IPS-20b (cell line): ENCODE measurements at regions not wholly inside any gene's neighbourhood (a gene's known extent, or its start where the extent isn't known, plus 50 kb on each side); places are given as distances from the start of the nearest gene placed in this dataset.

Experiments
- H3K27ac ChIP-seq: one replicate; pipeline ENCODE4 v1.5.1; 2013; ENCODE audit warnings: low read length
- H3K27me3 ChIP-seq: 2 replicates; pipeline ENCODE4 v1.6.1; 2013; ENCODE audit warnings: mild to moderate bottlenecking, low read length, inconsistent platforms; ENCODE audit not compliant: insufficient read depth
- H3K36me3 ChIP-seq: 2 replicates; pipeline ENCODE4 v1.6.1; 2013; ENCODE audit warnings: low read depth, mild to moderate bottlenecking, inconsistent platforms, low read length, moderate library complexity; ENCODE audit not compliant: insufficient read depth
- H3K4me1 ChIP-seq: 2 replicates; pipeline ENCODE4 v1.6.1; 2013; ENCODE audit warnings: mild to moderate bottlenecking, control low read depth, inconsistent platforms, low read length, moderate library complexity; ENCODE audit not compliant: insufficient read depth
- H3K4me3 ChIP-seq: 2 replicates; pipeline ENCODE4 v1.5.1; 2013; ENCODE audit warnings: mild to moderate bottlenecking, low read length, inconsistent platforms
- H3K9ac ChIP-seq: 2 replicates; pipeline ENCODE4 v1.6.1; 2013; ENCODE audit warnings: low read depth, mild to moderate bottlenecking, inconsistent platforms, low read length, moderate library complexity
- H3K9me3 ChIP-seq: 2 replicates; pipeline ENCODE4 v1.6.1; 2013; ENCODE audit warnings: mild to moderate bottlenecking, low read depth, low read length, inconsistent platforms; ENCODE audit not compliant: insufficient read depth

GRCh38 chr12:27907766-27908165, 64.8 kb downstream of the PTHLH start:
- Histone ChIP-seq H3K27ac (no peak overlapping the region), H3K27me3 (no peaks in the 10 kb centered on the region), H3K9ac (no peak overlapping the region), H3K4me1 (peaks cover 13% of the 10 kb centered on the region), H3K9me3 (no peaks in the 10 kb centered on the region), H3K36me3 (no peaks in the 10 kb centered on the region), H3K4me3 (no peak overlapping the region)

- Histone ChIP-seq H3K9ac (no peak overlapping the region), H3K27ac (no peak overlapping the region)
These were observed 65.7 kb downstream of the PTHLH start for GRCh38 chr12:27906658-27907473.

GRCh38 chr12:27906127-27906500, 66.4 kb downstream of the PTHLH start:
- Histone ChIP-seq H3K9me3 (no peaks in the 10 kb centered on the region), H3K27ac (no peak overlapping the region)

More at GRCh38 chr12:27906658-27907473, 65.7 kb downstream of the PTHLH start:
- Histone ChIP-seq H3K4me3 (no peak overlapping the region), H3K27me3 (no peaks in the 10 kb centered on the region), H3K4me1 (peaks cover 13% of the 10 kb centered on the region), H3K36me3 (no peaks in the 10 kb centered on the region), H3K9me3 (no peaks in the 10 kb centered on the region)

GRCh38 chr12:27905285-27906126, 67.0 kb downstream of the PTHLH start:
- no peaks in the 10 kb centered on the region for H3K36me3 ChIP-seq
- H3K9ac ChIP-seq = no peak overlapping the region; the same call in 1 of the 2 replicates
- H3K27me3 ChIP-seq = no peaks in the 10 kb centered on the region
- H3K27ac ChIP-seq = peak overlapping the region; percentile 42
- H3K4me3 ChIP-seq = peak overlapping the region; percentile 9; the same call in 1 of the 2 replicates
- H3K4me1 ChIP-seq = peaks cover 13% of the 10 kb centered on the region
- no peaks in the 10 kb centered on the region for H3K9me3 ChIP-seq

More at GRCh38 chr12:27906127-27906500, 66.4 kb downstream of the PTHLH start:
- Histone ChIP-seq H3K4me1 (peaks cover 13% of the 10 kb centered on the region), H3K4me3 (no peak overlapping the region), H3K9ac (no peak overlapping the region), H3K27me3 (no peaks in the 10 kb centered on the region), H3K36me3 (no peaks in the 10 kb centered on the region)

GRCh38 chr12:27902651-27903050, 69.9 kb downstream of the PTHLH start:
- peaks cover 13% of the 10 kb centered on the region for H3K4me1 ChIP-seq
- no peak overlapping the region for H3K4me3 ChIP-seq
- H3K9me3 ChIP-seq = no peaks in the 10 kb centered on the region
- H3K9ac ChIP-seq = no peak overlapping the region
- no peaks in the 10 kb centered on the region for H3K27me3 ChIP-seq
- H3K27ac ChIP-seq = no peak overlapping the region
- H3K36me3 ChIP-seq = no peaks in the 10 kb centered on the region

- no peaks in the 10 kb centered on the region for H3K27me3 ChIP-seq
- peaks cover 8% of the 10 kb centered on the region for H3K4me1 ChIP-seq
- H3K9me3 ChIP-seq = no peaks in the 10 kb centered on the region
- H3K4me3 ChIP-seq = no peak overlapping the region
- H3K27ac ChIP-seq = no peak overlapping the region
- H3K9ac ChIP-seq = no peak overlapping the region
- H3K36me3 ChIP-seq = no peaks in the 10 kb centered on the region
These were observed 70.6 kb downstream of the PTHLH start for GRCh38 chr12:27901959-27902358.

GRCh38 chr12:27900920-27901879, 71.3 kb downstream of the PTHLH start:
- Histone ChIP-seq H3K4me3 (no peak overlapping the region), H3K27ac (no peak overlapping the region)

GRCh38 chr12:27899151-27899661, 73.3 kb downstream of the PTHLH start:
- H3K36me3 ChIP-seq = no peaks in the 10 kb centered on the region
- H3K4me1 ChIP-seq = no peaks in the 10 kb centered on the region
- H3K27me3 ChIP-seq = no peaks in the 10 kb centered on the region
- no peak overlapping the region for H3K9ac ChIP-seq
- H3K9me3 ChIP-seq = no peaks in the 10 kb centered on the region
- H3K4me3 ChIP-seq = no peak overlapping the region
- H3K27ac ChIP-seq = no peak overlapping the region

More at GRCh38 chr12:27900920-27901879, 71.3 kb downstream of the PTHLH start:
- no peaks in the 10 kb centered on the region for H3K27me3 ChIP-seq
- no peaks in the 10 kb centered on the region for H3K9me3 ChIP-seq
- H3K36me3 ChIP-seq = no peaks in the 10 kb centered on the region
- peaks cover 7% of the 10 kb centered on the region; the same call in 1 of the 2 replicates for H3K4me1 ChIP-seq
- H3K9ac ChIP-seq = no peak overlapping the region

- Histone ChIP-seq H3K4me3 (no peak overlapping the region), H3K36me3 (no peaks in the 10 kb centered on the region), H3K27ac (no peak overlapping the region), H3K9ac (no peak overlapping the region), H3K9me3 (no peaks in the 10 kb centered on the region), H3K4me1 (no peaks in the 10 kb centered on the region), H3K27me3 (no peaks in the 10 kb centered on the region)
These were observed 74.5 kb downstream of the PTHLH start for GRCh38 chr12:27898022-27898421.

GRCh38 chr12:27896419-27896990, 76.0 kb downstream of the PTHLH start:
- Histone ChIP-seq H3K27me3 (no peaks in the 10 kb centered on the region), H3K9ac (no peak overlapping the region), H3K9me3 (no peaks in the 10 kb centered on the region), H3K36me3 (no peaks in the 10 kb centered on the region), H3K4me3 (no peak overlapping the region), H3K4me1 (no peaks in the 10 kb centered on the region), H3K27ac (no peak overlapping the region)

GRCh38 chr12:27894309-27894708, 78.2 kb downstream of the PTHLH start:
- no peaks in the 10 kb centered on the region for H3K36me3 ChIP-seq
- H3K4me3 ChIP-seq = no peak overlapping the region
- no peak overlapping the region for H3K9ac ChIP-seq
- H3K27me3 ChIP-seq = no peaks in the 10 kb centered on the region
- no peaks in the 10 kb centered on the region for H3K9me3 ChIP-seq
- no peak overlapping the region for H3K27ac ChIP-seq
- H3K4me1 ChIP-seq = no peaks in the 10 kb centered on the region
